Liver (tissue), 8 donors: ENCODE measurements at regions not wholly inside any gene's neighbourhood (a gene's known extent, or its start where the extent isn't known, plus 50 kb on each side); places are given as distances from the start of the nearest gene placed in this dataset.

ENCODE experiments used
- DNase-seq: peaks from one replicate; pipeline ENCODE4 v3.0.0-alpha.2; 2017; ENCODE audit warnings: low spot score
- H3K27ac ChIP-seq, 2 donors: one replicate each; pipeline ENCODE4 v1.7.0; 2013; ENCODE audit warnings: inconsistent platforms in 2 of 2, low read length in 2 of 2, control low read depth in 1 of 2, low read depth in 1 of 2, mild to moderate bottlenecking in 1 of 2
- H3K27me3 ChIP-seq, 4 donors: one replicate each; pipeline versions ENCODE4 v1.6.1 to v1.7.0; 2013; ENCODE audit warnings: low read length in 3 of 4, inconsistent platforms in 1 of 4, mild to moderate bottlenecking in 1 of 4, moderate library complexity in 1 of 4; ENCODE audit not compliant: control insufficient read depth in 4 of 4, insufficient read depth in 4 of 4
- H3K36me3 ChIP-seq, 4 donors: one replicate each; pipeline versions ENCODE4 v1.6.1 to v1.7.0; 2013; ENCODE audit warnings: low read length in 3 of 4, mild to moderate bottlenecking in 3 of 4, low read depth in 1 of 4, moderate library complexity in 1 of 4; ENCODE audit not compliant: control insufficient read depth in 4 of 4, insufficient read depth in 3 of 4
- H3K4me1 ChIP-seq, 4 donors: one replicate each; pipeline versions ENCODE4 v1.6.1 to v1.7.0; 2013; ENCODE audit warnings: low read length in 3 of 4, mild to moderate bottlenecking in 3 of 4, moderate library complexity in 1 of 4; ENCODE audit not compliant: control insufficient read depth in 4 of 4, insufficient read depth in 4 of 4
- H3K4me3 ChIP-seq, 3 donors: one replicate each; pipeline versions ENCODE4 v1.6.1 to v1.7.0; 2013; ENCODE audit warnings: low read length in 3 of 3, control low read depth in 1 of 3, low read depth in 1 of 3, mild to moderate bottlenecking in 1 of 3
- H3K9ac ChIP-seq, 2 donors: one replicate each; pipeline ENCODE4 v1.7.0; 2013; ENCODE audit warnings: low read length in 2 of 2, mild to moderate bottlenecking in 2 of 2, moderate library complexity in 2 of 2, control low read depth in 1 of 2, low read depth in 1 of 2
- H3K9me3 ChIP-seq, 4 donors: one replicate each; pipeline versions ENCODE4 v1.6.1 to v1.7.0; 2013; ENCODE audit warnings: low read length in 3 of 4; ENCODE audit not compliant: control insufficient read depth in 4 of 4
- EGR1 ChIP-seq, 2 donors: IDR thresholded peaks; 2 replicates each; pipeline ENCODE4 v1.6.1; 2016 to 2018; ENCODE audit warnings: antibody characterized with exemption in 2 of 2, low read depth in 2 of 2
- FOXA2 ChIP-seq: IDR thresholded peaks from 2 replicates; pipeline ENCODE4 v1.6.1; 2016; ENCODE audit warnings: antibody characterized with exemption
- GABPA ChIP-seq, 2 donors: IDR thresholded peaks in 1 of 2; conservative IDR thresholded peaks in 1 of 2; 2 replicates each; pipeline ENCODE4 v1.6.1; 2016; ENCODE audit warnings: antibody characterized with exemption in 2 of 2, mild to moderate bottlenecking in 1 of 2, moderate library complexity in 1 of 2
- HNF4A ChIP-seq, 2 donors: conservative IDR thresholded peaks; 2 replicates each; pipeline ENCODE4 v1.6.1; 2016; ENCODE audit warnings: antibody characterized with exemption in 2 of 2, mild to moderate bottlenecking in 2 of 2
- HNF4G ChIP-seq: IDR thresholded peaks from 2 replicates; pipeline ENCODE4 v1.6.1; 2016; ENCODE audit warnings: antibody characterized with exemption
- JUND ChIP-seq, 2 donors: IDR thresholded peaks; 2 replicates each; pipeline ENCODE4 v1.6.1; 2016; ENCODE audit warnings: antibody characterized with exemption in 2 of 2
- NR2F2 ChIP-seq: IDR thresholded peaks from 2 replicates; pipeline ENCODE4 v1.6.1; 2016; ENCODE audit warnings: antibody characterized with exemption
- RAD21 ChIP-seq, 2 donors: IDR thresholded peaks; 2 replicates each; pipeline ENCODE4 v1.6.1; 2016; ENCODE audit warnings: antibody characterized with exemption in 2 of 2, mild to moderate bottlenecking in 2 of 2
- RXRA ChIP-seq, 2 donors: IDR thresholded peaks; 2 replicates each; pipeline ENCODE4 v1.6.1; 2017 to 2018; ENCODE audit warnings: antibody characterized with exemption in 2 of 2, mild to moderate bottlenecking in 1 of 2
- SP1 ChIP-seq: IDR thresholded peaks from 2 replicates; pipeline ENCODE4 v1.6.1; 2018; ENCODE audit warnings: antibody characterized with exemption, mild to moderate bottlenecking
- TAF1 ChIP-seq: conservative IDR thresholded peaks from 2 replicates; pipeline ENCODE4 v1.6.1; 2016; ENCODE audit warnings: antibody characterized with exemption, mild to moderate bottlenecking
- YY1 ChIP-seq: IDR thresholded peaks from 2 replicates; pipeline ENCODE4 v1.6.1; 2016; ENCODE audit warnings: antibody characterized with exemption, mild to moderate bottlenecking
- WGBS: extraction: QIAGEN DNeasy Blood & Tissue Kit; methylation state at CpG from one replicate; pipeline ENCODE4 v1.1.7; 2013; 5-methylcytosine and 5-hydroxymethylcytosine counted together
- TF ChIP-seq, protein P1 (sequence below): IDR thresholded peaks from 2 replicates; pipeline ENCODE4 v1.6.1; 2016; ENCODE audit warnings: antibody characterized with exemption
- TF ChIP-seq, protein P2 (sequence below): IDR thresholded peaks from 2 replicates; pipeline ENCODE4 v1.6.1; 2016; ENCODE audit warnings: antibody characterized with exemption
- TF ChIP-seq, protein P3 (sequence below): fragments of 150-350 bp; IDR thresholded peaks from 2 replicates; pipeline ENCODE4 v1.5.1; 2017; ENCODE audit warnings: improper control_type of control experiment, low read depth, low read length; ENCODE audit not compliant: missing input control
- TF ChIP-seq, protein P4 (sequence below): IDR thresholded peaks from 2 replicates; pipeline ENCODE4 v1.6.1; 2016; ENCODE audit warnings: antibody characterized with exemption
- TF ChIP-seq, protein P5 (sequence below): IDR thresholded peaks from 2 replicates; pipeline ENCODE4 v1.6.1; 2016; ENCODE audit warnings: antibody characterized with exemption, mild to moderate bottlenecking
- donor health status: healthy.
- donor health status: healthy.
- donor health status: healthy.
- donor health status: healthy.
- donor health status: healthy.

DNA sequence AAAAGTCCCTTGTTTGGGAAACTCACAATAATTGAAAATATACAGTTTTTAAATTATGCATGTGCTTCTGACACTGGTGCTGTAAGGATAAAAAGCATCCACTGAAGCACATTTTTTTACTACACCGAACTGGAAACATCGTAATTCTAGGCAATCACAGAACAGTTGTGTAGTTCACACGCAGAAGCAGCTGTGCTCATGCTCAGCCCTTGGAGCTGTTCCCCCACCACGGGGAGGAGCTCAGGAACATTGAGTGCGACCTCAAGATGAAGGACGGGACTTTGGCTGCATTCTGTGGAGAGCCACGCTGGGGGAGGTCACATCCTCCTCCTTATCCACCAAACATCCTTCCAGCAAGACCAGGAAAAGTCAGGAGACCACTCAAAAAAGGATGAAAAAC is 466.3 kb upstream of the CDH4 start:
- no peak overlapping the region for H3K27ac ChIP-seq
- H3K36me3 ChIP-seq, result no peaks in the 10 kb centered on the region
- peaks cover 0 to 3% (median 0%) of the 10 kb centered on the region in 4 donors for H3K27me3 ChIP-seq
- H3K9me3 ChIP-seq, result no peaks in the 10 kb centered on the region
- H3K9ac ChIP-seq, result no peak overlapping the region
- TF ChIP-seq, protein P1, sequence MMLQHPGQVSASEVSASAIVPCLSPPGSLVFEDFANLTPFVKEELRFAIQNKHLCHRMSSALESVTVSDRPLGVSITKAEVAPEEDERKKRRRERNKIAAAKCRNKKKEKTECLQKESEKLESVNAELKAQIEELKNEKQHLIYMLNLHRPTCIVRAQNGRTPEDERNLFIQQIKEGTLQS, result no peak
- TF ChIP-seq RAD21 (IDR thresholded peaks at IDR 0.05) (no peak), RXRA (IDR thresholded peaks at IDR 0.05) (no peak), TAF1 (no peak), YY1 (no peak), JUND (IDR thresholded peaks at IDR 0.05) (no peak), FOXA2 (no peak), SP1 (no peak), EGR1 (IDR thresholded peaks at IDR 0.05; ENCODE audit: low read depth in 2 of 2) (no peak), GABPA (IDR thresholded peaks at IDR 0.05 in 1 of 2, conservative IDR thresholded peaks at IDR 0.05 in 1 of 2) (no peak), NR2F2 (no peak), HNF4A (conservative IDR thresholded peaks at IDR 0.05) (no peak), HNF4G (no peak)
- TF ChIP-seq, protein P2, sequence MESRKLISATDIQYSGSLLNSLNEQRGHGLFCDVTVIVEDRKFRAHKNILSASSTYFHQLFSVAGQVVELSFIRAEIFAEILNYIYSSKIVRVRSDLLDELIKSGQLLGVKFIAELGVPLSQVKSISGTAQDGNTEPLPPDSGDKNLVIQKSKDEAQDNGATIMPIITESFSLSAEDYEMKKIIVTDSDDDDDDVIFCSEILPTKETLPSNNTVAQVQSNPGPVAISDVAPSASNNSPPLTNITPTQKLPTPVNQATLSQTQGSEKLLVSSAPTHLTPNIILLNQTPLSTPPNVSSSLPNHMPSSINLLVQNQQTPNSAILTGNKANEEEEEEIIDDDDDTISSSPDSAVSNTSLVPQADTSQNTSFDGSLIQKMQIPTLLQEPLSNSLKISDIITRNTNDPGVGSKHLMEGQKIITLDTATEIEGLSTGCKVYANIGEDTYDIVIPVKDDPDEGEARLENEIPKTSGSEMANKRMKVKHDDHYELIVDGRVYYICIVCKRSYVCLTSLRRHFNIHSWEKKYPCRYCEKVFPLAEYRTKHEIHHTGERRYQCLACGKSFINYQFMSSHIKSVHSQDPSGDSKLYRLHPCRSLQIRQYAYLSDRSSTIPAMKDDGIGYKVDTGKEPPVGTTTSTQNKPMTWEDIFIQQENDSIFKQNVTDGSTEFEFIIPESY, result no peak
- TF ChIP-seq, protein P3, sequence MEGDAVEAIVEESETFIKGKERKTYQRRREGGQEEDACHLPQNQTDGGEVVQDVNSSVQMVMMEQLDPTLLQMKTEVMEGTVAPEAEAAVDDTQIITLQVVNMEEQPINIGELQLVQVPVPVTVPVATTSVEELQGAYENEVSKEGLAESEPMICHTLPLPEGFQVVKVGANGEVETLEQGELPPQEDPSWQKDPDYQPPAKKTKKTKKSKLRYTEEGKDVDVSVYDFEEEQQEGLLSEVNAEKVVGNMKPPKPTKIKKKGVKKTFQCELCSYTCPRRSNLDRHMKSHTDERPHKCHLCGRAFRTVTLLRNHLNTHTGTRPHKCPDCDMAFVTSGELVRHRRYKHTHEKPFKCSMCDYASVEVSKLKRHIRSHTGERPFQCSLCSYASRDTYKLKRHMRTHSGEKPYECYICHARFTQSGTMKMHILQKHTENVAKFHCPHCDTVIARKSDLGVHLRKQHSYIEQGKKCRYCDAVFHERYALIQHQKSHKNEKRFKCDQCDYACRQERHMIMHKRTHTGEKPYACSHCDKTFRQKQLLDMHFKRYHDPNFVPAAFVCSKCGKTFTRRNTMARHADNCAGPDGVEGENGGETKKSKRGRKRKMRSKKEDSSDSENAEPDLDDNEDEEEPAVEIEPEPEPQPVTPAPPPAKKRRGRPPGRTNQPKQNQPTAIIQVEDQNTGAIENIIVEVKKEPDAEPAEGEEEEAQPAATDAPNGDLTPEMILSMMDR, result no peak
- TF ChIP-seq, protein P4, sequence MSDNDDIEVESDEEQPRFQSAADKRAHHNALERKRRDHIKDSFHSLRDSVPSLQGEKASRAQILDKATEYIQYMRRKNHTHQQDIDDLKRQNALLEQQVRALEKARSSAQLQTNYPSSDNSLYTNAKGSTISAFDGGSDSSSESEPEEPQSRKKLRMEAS, result no peak
- TF ChIP-seq, protein P5, sequence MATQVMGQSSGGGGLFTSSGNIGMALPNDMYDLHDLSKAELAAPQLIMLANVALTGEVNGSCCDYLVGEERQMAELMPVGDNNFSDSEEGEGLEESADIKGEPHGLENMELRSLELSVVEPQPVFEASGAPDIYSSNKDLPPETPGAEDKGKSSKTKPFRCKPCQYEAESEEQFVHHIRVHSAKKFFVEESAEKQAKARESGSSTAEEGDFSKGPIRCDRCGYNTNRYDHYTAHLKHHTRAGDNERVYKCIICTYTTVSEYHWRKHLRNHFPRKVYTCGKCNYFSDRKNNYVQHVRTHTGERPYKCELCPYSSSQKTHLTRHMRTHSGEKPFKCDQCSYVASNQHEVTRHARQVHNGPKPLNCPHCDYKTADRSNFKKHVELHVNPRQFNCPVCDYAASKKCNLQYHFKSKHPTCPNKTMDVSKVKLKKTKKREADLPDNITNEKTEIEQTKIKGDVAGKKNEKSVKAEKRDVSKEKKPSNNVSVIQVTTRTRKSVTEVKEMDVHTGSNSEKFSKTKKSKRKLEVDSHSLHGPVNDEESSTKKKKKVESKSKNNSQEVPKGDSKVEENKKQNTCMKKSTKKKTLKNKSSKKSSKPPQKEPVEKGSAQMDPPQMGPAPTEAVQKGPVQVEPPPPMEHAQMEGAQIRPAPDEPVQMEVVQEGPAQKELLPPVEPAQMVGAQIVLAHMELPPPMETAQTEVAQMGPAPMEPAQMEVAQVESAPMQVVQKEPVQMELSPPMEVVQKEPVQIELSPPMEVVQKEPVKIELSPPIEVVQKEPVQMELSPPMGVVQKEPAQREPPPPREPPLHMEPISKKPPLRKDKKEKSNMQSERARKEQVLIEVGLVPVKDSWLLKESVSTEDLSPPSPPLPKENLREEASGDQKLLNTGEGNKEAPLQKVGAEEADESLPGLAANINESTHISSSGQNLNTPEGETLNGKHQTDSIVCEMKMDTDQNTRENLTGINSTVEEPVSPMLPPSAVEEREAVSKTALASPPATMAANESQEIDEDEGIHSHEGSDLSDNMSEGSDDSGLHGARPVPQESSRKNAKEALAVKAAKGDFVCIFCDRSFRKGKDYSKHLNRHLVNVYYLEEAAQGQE, result no peak
- DNase-seq, result no peak
- H3K4me1 ChIP-seq, result no peaks in the 10 kb centered on the region
- no peak overlapping the region for H3K4me3 ChIP-seq
- whole genome bisulfite sequencing, result 50% methylated on average over 7 of the region's 7 CpGs
